HG02759 (cell line): ENCODE measurements at regions not wholly inside any gene's neighbourhood (a gene's known extent, or its start where the extent isn't known, plus 50 kb on each side); places are given as distances from the start of the nearest gene placed in this dataset.

Source experiments
- ATAC-seq: cut with Tn5 transposase; IDR thresholded peaks from one replicate; pipeline ENCODE4 v1.9.1; 2021; ENCODE audit warnings: mild to moderate bottlenecking, moderate library complexity; ENCODE audit not compliant: unreplicated experiment

DNA sequence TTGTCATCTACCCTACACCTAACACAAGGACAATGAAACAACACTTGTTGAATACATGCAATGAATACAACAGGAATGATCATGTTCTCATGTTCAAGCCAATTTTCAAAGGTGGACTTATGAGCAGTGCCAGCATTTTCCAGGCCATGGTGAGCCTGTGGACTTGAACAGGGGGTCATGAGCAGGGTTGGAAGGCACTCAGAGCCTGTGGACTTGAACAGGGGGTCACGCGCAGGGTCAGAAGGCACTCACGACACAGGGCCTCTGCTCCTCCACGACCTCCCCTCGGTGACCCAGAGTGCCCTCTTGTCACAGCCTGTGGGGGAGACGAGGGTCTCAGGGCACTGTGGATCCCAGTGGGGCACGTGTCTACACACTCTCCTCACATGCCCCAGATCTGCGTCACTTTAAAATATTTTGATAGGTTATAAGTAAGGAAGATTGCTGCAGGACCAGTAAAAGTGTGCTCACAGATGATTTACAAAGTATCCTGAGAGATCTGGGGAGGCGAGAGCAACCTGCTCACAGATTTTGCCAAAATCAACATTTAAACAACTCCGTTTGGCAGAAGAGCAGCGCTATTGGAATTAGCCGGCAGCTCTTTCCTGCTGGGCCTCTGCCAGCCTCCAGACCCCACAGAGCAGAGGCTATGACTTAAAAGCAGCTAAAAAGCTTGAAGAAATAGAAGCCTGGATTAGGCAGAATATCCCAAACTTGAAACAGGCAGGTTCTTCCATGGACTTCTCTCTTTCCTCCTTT, 121.9 kb downstream of the TMEM18 start:
- ATAC-seq: no peak

GRCh38 chr2:554444-554843, 122.8 kb downstream of the TMEM18 start:
- no peak for ATAC-seq

GRCh38 chr2:552906-553305, 124.3 kb downstream of the TMEM18 start:
- ATAC-seq: no peak

GRCh38 chr2:551621-552020, 125.6 kb downstream of the TMEM18 start:
- no peak for ATAC-seq

DNA sequence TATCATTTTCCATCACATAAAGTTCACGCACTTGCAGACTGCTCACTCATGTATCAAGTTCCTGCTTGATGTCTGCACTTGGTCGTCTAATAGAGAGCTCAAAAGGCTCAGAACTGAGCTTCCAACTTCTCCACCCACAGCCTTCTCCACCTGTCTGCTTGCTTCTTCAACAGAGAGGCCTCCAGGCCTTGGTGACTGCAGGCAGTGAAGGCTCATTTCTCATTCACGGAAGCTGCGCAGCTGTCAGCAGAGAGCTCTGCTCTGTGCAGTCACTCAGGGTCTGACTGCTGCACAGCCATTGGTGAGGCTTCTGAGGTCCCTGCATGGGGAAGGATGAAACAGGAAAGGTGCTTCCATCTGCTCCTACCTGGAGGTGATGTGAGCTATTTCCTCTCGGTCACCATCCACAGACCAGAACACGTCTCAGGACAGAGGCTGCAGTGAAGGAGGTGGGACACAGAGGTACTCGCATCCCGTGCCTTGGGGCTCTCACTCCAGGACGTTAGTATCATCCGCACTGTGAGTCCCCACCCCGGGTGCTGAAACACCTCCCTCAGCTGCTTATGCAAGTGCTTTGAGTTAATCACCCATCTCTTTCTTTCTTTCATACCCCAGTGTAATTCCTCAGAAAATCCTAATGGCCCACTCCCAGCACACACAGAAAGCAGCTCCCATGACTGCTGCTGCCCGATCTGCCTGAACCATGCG, 126.2 kb downstream of the TMEM18 start:
- peak; percentile 37 for ATAC-seq

DNA sequence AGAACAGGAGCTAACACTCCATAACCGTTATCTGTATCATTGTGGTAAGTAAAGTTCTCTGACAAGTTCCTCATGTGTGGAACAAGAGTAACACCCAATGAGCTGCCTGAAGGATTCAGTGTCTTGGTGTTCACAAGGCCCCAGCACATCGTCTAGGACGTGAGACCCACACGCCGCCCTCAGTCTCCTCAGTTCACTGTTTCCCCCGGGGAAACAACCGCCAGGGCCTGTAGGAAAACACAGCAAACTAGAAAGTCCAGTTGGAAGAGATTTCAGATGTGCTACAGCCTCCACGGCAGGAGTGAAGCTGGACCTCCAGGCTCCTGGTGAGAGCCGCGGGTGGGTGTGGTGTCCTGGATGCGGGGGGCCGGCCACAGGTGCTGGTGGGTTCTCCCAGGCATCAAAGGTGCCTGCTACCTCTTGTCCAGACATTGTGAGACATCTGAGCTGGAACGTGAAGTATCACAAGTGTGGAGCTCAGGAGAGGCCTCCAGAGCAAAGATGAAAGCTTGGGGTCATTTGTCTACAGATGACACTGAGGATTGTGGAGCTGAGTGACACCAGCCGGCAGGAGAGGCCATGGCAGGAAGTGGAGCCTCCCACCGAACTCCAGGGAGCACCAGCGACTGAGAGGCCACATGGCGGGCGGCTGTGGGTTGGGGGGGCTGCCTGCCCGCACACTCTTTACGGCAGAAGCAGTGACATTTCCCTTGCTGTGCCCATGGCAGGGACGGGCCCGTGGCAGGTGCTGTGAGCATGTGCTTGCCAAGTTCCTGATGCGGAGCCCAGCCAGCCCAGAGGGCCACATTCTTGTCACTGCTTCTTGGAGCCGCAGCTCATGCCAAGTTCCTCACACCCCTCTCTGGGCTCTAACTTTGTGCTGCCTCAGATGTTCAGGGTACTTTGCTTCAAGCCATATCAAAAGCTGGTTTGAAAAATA, 131.2 kb downstream of the TMEM18 start:
- ATAC-seq: no peak

DNA sequence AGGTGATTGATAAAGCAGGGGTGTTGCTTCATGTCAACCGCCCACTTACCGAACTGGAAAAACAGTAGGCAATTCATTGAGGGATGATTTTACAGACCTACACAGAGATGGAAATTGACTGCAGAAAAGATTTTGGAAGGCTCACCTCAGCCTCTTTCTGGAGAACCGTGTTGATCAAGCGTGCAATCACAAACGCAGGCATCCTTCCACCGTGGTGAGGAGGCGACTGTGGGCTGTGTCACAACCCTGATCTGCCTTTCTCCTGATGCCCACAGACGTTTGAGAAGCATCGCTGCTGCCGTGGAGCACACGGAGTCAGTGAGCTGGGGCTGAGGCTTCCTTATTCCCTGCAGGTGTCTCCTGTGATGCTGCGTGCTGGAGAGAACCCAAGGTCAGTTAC, 132.0 kb downstream of the TMEM18 start:
- ATAC-seq: no peak

DNA sequence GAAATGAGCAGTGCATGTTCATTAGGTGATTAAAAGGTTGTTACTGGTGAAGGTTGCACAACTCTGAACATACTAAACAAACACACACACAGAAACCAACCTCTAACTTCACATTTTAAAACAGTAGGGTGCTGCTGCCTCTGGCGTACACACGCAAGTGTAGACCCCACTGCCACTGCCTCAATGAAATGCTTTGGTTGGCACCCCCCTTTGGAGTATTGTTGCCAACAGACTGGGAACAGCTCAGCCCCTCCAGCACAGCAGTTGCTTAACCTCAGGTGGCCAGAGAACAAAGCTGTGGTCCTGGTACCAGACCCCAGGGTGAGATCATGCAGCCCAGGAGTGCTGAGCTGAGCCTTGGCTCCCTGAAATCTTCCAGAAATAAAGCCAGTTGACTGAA, 138.6 kb downstream of the TMEM18 start:
- no peak for ATAC-seq

GRCh38 chr2:535222-535621, 142.0 kb downstream of the TMEM18 start:
- no peak for ATAC-seq

- ATAC-seq: no peak
Observed at GRCh38 chr2:529852-530251, 147.4 kb downstream of the TMEM18 start.

GRCh38 chr2:529424-529823, 147.8 kb downstream of the TMEM18 start:
- ATAC-seq: no peak

GRCh38 chr2:527581-527980, 149.6 kb downstream of the TMEM18 start:
- no peak for ATAC-seq

- no peak for ATAC-seq
Observed at GRCh38 chr2:526918-527317, 150.3 kb downstream of the TMEM18 start.

- ATAC-seq: no peak
Observed at GRCh38 chr2:525611-526010, 151.6 kb downstream of the TMEM18 start.

GRCh38 chr2:525021-525420, 152.2 kb downstream of the TMEM18 start:
- no peak for ATAC-seq

GRCh38 chr2:524442-524841, 152.8 kb downstream of the TMEM18 start:
- ATAC-seq: no peak

GRCh38 chr2:523698-524270, 153.4 kb downstream of the TMEM18 start:
- no peak for ATAC-seq

GRCh38 chr2:522776-523175, 154.4 kb downstream of the TMEM18 start:
- no peak for ATAC-seq

DNA sequence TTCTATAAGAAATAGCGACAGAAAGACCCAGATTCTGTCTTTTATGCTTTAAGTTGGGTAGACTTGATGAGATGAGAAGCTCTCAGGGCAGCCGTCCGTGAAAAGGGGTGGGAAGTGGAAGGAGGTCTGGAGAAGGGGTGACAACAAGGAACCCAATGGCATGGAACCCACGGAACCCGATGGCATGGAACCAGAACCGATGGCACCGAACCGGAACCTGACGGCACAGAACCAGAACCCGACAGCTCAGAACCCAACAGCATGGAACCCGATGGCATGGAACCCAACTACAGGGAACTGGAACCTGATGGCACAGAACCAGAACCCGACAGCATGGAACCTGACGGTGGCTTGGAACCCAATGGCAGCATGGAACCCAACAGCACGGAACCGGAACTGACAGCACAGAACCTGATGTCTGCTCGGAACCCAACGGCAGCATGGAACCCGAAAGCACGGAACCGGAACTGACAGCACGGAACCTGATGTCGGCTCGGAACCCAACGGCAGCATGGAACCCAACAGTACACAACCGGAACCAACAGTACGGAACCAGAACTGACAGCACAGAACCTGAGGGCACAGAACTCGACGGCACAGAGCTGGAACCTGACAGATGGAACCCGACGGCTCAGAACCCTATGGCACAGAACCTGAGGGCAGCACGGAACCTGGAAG, 155.2 kb downstream of the TMEM18 start:
- no peak for ATAC-seq

DNA sequence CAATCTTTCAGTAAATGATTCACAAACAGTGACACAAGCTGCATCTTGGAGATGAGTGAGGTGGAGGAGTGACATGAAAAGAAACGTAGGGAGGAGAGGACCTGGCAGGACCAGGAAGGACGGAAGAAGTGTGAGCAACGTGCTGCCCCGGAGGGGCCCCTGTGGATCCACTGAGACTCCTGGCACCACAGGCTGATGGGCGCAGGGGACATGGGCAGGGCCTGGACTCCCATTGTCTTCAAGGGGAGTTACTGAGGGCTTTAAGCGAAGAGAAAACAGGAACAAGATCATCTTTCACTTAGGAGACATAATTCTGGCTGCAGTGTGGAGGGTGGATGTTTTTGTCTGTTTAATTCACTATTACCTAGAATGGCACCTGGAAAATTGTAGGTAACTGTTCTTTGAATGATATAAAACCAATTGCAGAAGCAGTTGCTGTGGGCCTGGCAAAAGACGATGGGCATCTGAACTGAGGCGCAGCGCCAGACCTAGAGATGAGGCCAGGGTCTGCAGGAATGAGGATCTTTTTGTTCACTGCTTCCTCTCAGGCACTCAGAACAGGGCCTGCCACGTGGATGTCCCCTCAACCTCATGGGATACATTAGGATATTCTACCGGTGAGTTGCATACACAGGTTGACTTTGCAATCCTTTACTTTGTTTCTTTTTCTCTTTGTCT, 156.4 kb downstream of the TMEM18 start:
- ATAC-seq: no peak
